H9 (cell line): ENCODE measurements at regions not wholly inside any gene's neighbourhood (a gene's known extent, or its start where the extent isn't known, plus 50 kb on each side); places are given as distances from the start of the nearest gene placed in this dataset.

Experiments used
- DNase-seq: peaks from one replicate; pipeline ENCODE4 v3.0.0-alpha.2; 2017
- H2AFZ ChIP-seq: one replicate; pipeline ENCODE4 v1.6.1; 2013; ENCODE audit warnings: mild to moderate bottlenecking, low read length, control low read depth, moderate library complexity
- H2AK5ac ChIP-seq: 2 replicates; pipeline ENCODE4 v1.6.1; 2013; ENCODE audit warnings: low read length, control low read depth, mixed read lengths; ENCODE audit not compliant: insufficient read length
- H2BK120ac ChIP-seq: one replicate; pipeline ENCODE4 v1.6.1; 2013; ENCODE audit warnings: low read depth, mild to moderate bottlenecking, low read length, control low read depth, inconsistent platforms; ENCODE audit not compliant: poor library complexity, severe bottlenecking
- H2BK12ac ChIP-seq: 2 replicates; pipeline ENCODE4 v1.6.1; 2013; ENCODE audit warnings: low read length, control low read depth, mixed read lengths, low read depth; ENCODE audit not compliant: insufficient read length
- H2BK15ac ChIP-seq: 2 replicates; pipeline ENCODE4 v1.6.1; 2013; ENCODE audit warnings: low read depth, low read length, control low read depth
- H2BK20ac ChIP-seq: one replicate; pipeline ENCODE4 v1.6.1; 2013; ENCODE audit warnings: low read depth, mild to moderate bottlenecking, low read length, control low read depth, inconsistent platforms; ENCODE audit not compliant: poor library complexity, severe bottlenecking
- H2BK5ac ChIP-seq: 2 replicates; pipeline ENCODE4 v1.6.1; 2013; ENCODE audit warnings: low read length, control low read depth, mixed read lengths; ENCODE audit not compliant: insufficient read length
- H3K14ac ChIP-seq: 2 replicates; pipeline ENCODE4 v1.6.1; 2013; ENCODE audit warnings: low read length, control low read depth; ENCODE audit not compliant: insufficient read depth
- H3K18ac ChIP-seq: 2 replicates; pipeline ENCODE4 v1.6.1; 2013; ENCODE audit warnings: low read depth, mild to moderate bottlenecking, mixed read lengths, low read length, control low read depth; ENCODE audit not compliant: insufficient read length
- H3K23ac ChIP-seq: 2 replicates; pipeline ENCODE4 v1.6.1; 2013; ENCODE audit warnings: low read length, control low read depth, mixed read lengths, low read depth; ENCODE audit not compliant: insufficient read length
- H3K23me2 ChIP-seq: 2 replicates; pipeline ENCODE4 v1.6.1; 2013; ENCODE audit warnings: low read depth, mild to moderate bottlenecking, mixed read lengths, low read length, control low read depth; ENCODE audit not compliant: insufficient read length, poor library complexity, severe bottlenecking
- H3K27ac ChIP-seq: 2 replicates; pipeline ENCODE4 v1.5.1; 2013; ENCODE audit warnings: low read length, control low read depth, mixed read lengths, low read depth; ENCODE audit not compliant: insufficient read length
- H3K27me3 ChIP-seq: 2 replicates; pipeline ENCODE4 v1.6.1; 2013; ENCODE audit warnings: low read length, control low read depth, inconsistent platforms; ENCODE audit not compliant: insufficient read depth
- H3K4ac ChIP-seq: 2 replicates; pipeline ENCODE4 v1.6.1; 2013; ENCODE audit warnings: low read depth, mild to moderate bottlenecking, control low read depth, inconsistent platforms, low read length, moderate library complexity
- H3K4me1 ChIP-seq: 2 replicates; pipeline ENCODE4 v1.6.1; 2013; ENCODE audit warnings: low read length, control low read depth, inconsistent platforms; ENCODE audit not compliant: insufficient read depth
- H3K4me2 ChIP-seq: 2 replicates; pipeline ENCODE4 v1.6.1; 2013; ENCODE audit warnings: low read length, control low read depth, mixed read lengths; ENCODE audit not compliant: insufficient read length, insufficient read depth
- H3K56ac ChIP-seq: 2 replicates; pipeline ENCODE4 v1.6.1; 2013; ENCODE audit warnings: low read depth, mild to moderate bottlenecking, mixed read lengths, low read length, control low read depth; ENCODE audit not compliant: insufficient read length
- H3K79me1 ChIP-seq: 2 replicates; pipeline ENCODE4 v1.6.1; 2013; ENCODE audit warnings: low read depth, mild to moderate bottlenecking, moderate library complexity, low read length, control low read depth, inconsistent platforms; ENCODE audit not compliant: insufficient read depth, poor library complexity, severe bottlenecking
- H3K79me2 ChIP-seq: 2 replicates; pipeline ENCODE4 v1.6.1; 2013; ENCODE audit warnings: low read length, control low read depth, inconsistent platforms; ENCODE audit not compliant: insufficient read depth
- H3K9ac ChIP-seq: 2 replicates; pipeline ENCODE4 v1.6.1; 2013; ENCODE audit warnings: low read length, control low read depth, mixed read lengths; ENCODE audit not compliant: insufficient read length; ENCODE audit errors: extremely low read depth
- H3K9me3 ChIP-seq: one replicate; pipeline ENCODE4 v1.6.1; 2013; ENCODE audit warnings: low read depth, low read length, inconsistent platforms; ENCODE audit not compliant: control insufficient read depth
- H3T11ph ChIP-seq: one replicate; pipeline ENCODE4 v1.6.1; 2013; ENCODE audit warnings: mild to moderate bottlenecking, low read length, control low read depth, inconsistent platforms
- H4K20me1 ChIP-seq: one replicate; pipeline ENCODE4 v1.6.1; 2013; ENCODE audit not compliant: control insufficient read depth, insufficient read length, insufficient read depth
- H4K5ac ChIP-seq: 2 replicates; pipeline ENCODE4 v1.6.1; 2013; ENCODE audit warnings: low read depth, mild to moderate bottlenecking, mixed read lengths, low read length, control low read depth; ENCODE audit not compliant: insufficient read length
- H4K8ac ChIP-seq: replicated peaks from 2 replicates; pipeline ENCODE4 v1.6.1; 2013; ENCODE audit warnings: low read length, control low read depth, mixed read lengths, low read depth; ENCODE audit not compliant: insufficient read length
- H4K91ac ChIP-seq: 2 replicates; pipeline ENCODE4 v1.6.1; 2013; ENCODE audit warnings: low read depth, mild to moderate bottlenecking, moderate library complexity, mixed read lengths, low read length, control low read depth; ENCODE audit not compliant: insufficient read length
- H3K27ac Mint-ChIP-seq, 3 experiments: 2 replicates in 2 of 3; 3 replicates in 1 of 3; pipeline ENCODE4 v1.8.0; 2020 to 2021; ENCODE audit warnings: mixed read lengths in 3 of 3, mild to moderate bottlenecking in 1 of 3, moderate library complexity in 1 of 3
- H3K27me3 Mint-ChIP-seq: 2 replicates; pipeline ENCODE4 v1.8.0; 2021; ENCODE audit warnings: low read depth, mild to moderate bottlenecking, moderate library complexity, mixed read lengths
- H3K36me3 Mint-ChIP-seq, 3 experiments: 2 replicates in 2 of 3; 3 replicates in 1 of 3; pipeline ENCODE4 v1.8.0; 2020 to 2021; ENCODE audit warnings: low read depth in 3 of 3, mixed read lengths in 3 of 3; ENCODE audit not compliant: insufficient read depth in 1 of 3
- H3K4me1 Mint-ChIP-seq, 2 experiments: 2 replicates each; pipeline ENCODE4 v1.8.0; 2020; ENCODE audit warnings: mixed read lengths in 2 of 2
- H3K4me3 Mint-ChIP-seq, 2 experiments: 2 replicates in 1 of 2; 3 replicates in 1 of 2; pipeline ENCODE4 v1.8.0; 2020 to 2021; ENCODE audit warnings: mild to moderate bottlenecking in 2 of 2, mixed read lengths in 2 of 2, moderate library complexity in 1 of 2
- H3K9me3 Mint-ChIP-seq, 2 experiments: 2 replicates in 1 of 2; 3 replicates in 1 of 2; pipeline ENCODE4 v1.8.0; 2020; ENCODE audit warnings: mild to moderate bottlenecking in 2 of 2, mixed read lengths in 2 of 2, moderate library complexity in 1 of 2
- WGBS: extraction: QIAGEN DNeasy Blood & Tissue Kit; methylation state at CpG from one replicate; pipeline ENCODE4 v1.1.7; 2013; ENCODE audit warnings: missing lambda C conversion rate, low lambda C conversion rate, mixed read lengths; ENCODE audit not compliant: insufficient read length; ENCODE audit errors: extremely low coverage; 5-methylcytosine and 5-hydroxymethylcytosine counted together
- TF ChIP-seq, protein P1 (sequence below): fragments of 200-600 bp; sonication (generic); conservative IDR thresholded peaks from 3 replicates; pipeline ENCODE4 v1.8.0; 2021; ENCODE audit warnings: antibody characterized with exemption, mild to moderate bottlenecking

DNA sequence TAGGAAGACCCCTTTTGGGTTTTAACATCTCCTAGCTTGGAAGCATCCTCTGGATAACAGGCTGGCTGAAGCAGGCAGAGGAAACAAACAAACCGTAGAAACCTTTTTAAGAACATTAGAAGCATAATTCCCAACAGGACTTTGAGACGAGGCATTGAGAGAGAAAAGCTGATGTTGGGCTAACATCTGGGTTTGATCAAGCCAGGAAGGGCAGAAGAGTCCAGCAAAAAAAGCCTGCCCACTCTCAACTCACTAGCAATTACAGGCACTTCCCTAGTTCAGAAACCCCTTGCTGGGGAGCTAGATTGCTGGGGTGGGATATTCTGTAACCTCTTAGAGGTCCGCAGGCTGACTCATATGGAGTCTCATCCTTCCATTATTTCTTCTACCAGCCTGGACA, 75.4 kb upstream of the CTNNA1 start:
- Histone ChIP-seq H3K9ac (no peak overlapping the region), H3K79me2 (no peaks in the 10 kb centered on the region), H3K18ac (no peak overlapping the region), H4K5ac (no peak overlapping the region), H3T11ph (no peak overlapping the region), H4K8ac (no peak overlapping the region), H2BK20ac (no peak overlapping the region), H2AFZ (no peak overlapping the region), H3K4ac (no peak overlapping the region), H2BK120ac (no peak overlapping the region), H3K9me3 (no peaks in the 10 kb centered on the region), H3K79me1 (no peaks in the 10 kb centered on the region), H3K27me3 (no peaks in the 10 kb centered on the region), H3K23me2 (no peaks in the 10 kb centered on the region), H3K23ac (no peak overlapping the region), H2AK5ac (no peak overlapping the region), H3K27ac (no peak overlapping the region), H4K91ac (no peak overlapping the region), H3K14ac (no peak overlapping the region), H2BK5ac (no peak overlapping the region), H3K4me1 (no peaks in the 10 kb centered on the region), H4K20me1 (no peaks in the 10 kb centered on the region), H3K56ac (no peak overlapping the region), H3K4me2 (no peak overlapping the region), H2BK12ac (no peak overlapping the region), H2BK15ac (no peak overlapping the region)
- no CpG with 5 or more reads among the region's 3 CpGs for WGBS
- Mint-ChIP-seq H3K36me3 (no peaks in the 10 kb centered on the region), H3K27me3 (peaks cover 7% of the 10 kb centered on the region; the same call in 1 of the 2 replicates), H3K4me3 (no peak overlapping the region), H3K9me3 (peaks cover 3% of the 10 kb centered on the region in 2 experiments; a peak in 2 of 5 replicates), H3K4me1 (no peaks in the 10 kb centered on the region), H3K27ac (no peak overlapping the region)
- no peak for DNase-seq
- TF ChIP-seq, protein P1, sequence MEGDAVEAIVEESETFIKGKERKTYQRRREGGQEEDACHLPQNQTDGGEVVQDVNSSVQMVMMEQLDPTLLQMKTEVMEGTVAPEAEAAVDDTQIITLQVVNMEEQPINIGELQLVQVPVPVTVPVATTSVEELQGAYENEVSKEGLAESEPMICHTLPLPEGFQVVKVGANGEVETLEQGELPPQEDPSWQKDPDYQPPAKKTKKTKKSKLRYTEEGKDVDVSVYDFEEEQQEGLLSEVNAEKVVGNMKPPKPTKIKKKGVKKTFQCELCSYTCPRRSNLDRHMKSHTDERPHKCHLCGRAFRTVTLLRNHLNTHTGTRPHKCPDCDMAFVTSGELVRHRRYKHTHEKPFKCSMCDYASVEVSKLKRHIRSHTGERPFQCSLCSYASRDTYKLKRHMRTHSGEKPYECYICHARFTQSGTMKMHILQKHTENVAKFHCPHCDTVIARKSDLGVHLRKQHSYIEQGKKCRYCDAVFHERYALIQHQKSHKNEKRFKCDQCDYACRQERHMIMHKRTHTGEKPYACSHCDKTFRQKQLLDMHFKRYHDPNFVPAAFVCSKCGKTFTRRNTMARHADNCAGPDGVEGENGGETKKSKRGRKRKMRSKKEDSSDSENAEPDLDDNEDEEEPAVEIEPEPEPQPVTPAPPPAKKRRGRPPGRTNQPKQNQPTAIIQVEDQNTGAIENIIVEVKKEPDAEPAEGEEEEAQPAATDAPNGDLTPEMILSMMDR = no peak
